HEK293 (cell line): ENCODE measurements at regions not wholly inside any gene's neighbourhood (a gene's known extent, or its start where the extent isn't known, plus 50 kb on each side); places are given as distances from the start of the nearest gene placed in this dataset.

Experiments
- CTCF ChIA-PET: fragments of 350-600 bp; formaldehyde crosslinking; extraction: SDS; loops from one replicate; lab custom pipeline; 2021; ENCODE audit warnings: antibody characterized with exemption; lab: Yijun Ruan, JAX
- POLR2A ChIA-PET: fragments of 300-600 bp; formaldehyde crosslinking; extraction: SDS; loops from one replicate; lab custom pipeline; 2020; ENCODE audit warnings: antibody characterized with exemption, inconsistent platforms; lab: Yijun Ruan, JAX
- H3K27ac ChIP-seq: fragments of 200-500 bp; sonication (Bioruptor generic); 2 replicates; pipeline ENCODE4 v1.5.1; 2014; ENCODE audit warnings: low read depth, low read length, control low read depth, inconsistent platforms; ENCODE audit errors: extremely low read depth
- H3K36me3 ChIP-seq, 2 experiments: fragments of 200-500 bp in 1 of 2; sonication (Bioruptor generic) in 1 of 2; 1 replicate in 1 of 2; 2 replicates in 1 of 2; pipeline ENCODE4 v1.5.1; 2014 to 2017; ENCODE audit warnings: inconsistent platforms in 2 of 2, low read length in 2 of 2; ENCODE audit not compliant: control insufficient read depth in 2 of 2, insufficient read depth in 1 of 2
- H3K4me1 ChIP-seq: fragments of 200-500 bp; sonication (Bioruptor generic); 2 replicates; pipeline ENCODE4 v1.5.1; 2014; ENCODE audit warnings: mild to moderate bottlenecking, low read length, inconsistent platforms; ENCODE audit not compliant: control insufficient read depth, insufficient read depth
- H3K4me3 ChIP-seq: 2 replicates; pipeline ENCODE4 v1.5.1; 2011; ENCODE audit warnings: low read depth, mild to moderate bottlenecking, control low read depth, low read length, moderate library complexity
- H3K9me3 ChIP-seq: fragments of 200-500 bp; sonication (Bioruptor generic); 2 replicates; pipeline ENCODE4 v1.5.1; 2014; ENCODE audit warnings: low read depth, low read length, inconsistent platforms; ENCODE audit not compliant: control insufficient read depth, insufficient read depth
- FEZF1 ChIP-seq: fragments of 450-650 bp; formaldehyde crosslinking; IDR thresholded peaks from 2 replicates; pipeline ENCODE4 v1.5.1; 2016; ENCODE audit warnings: missing biosample characterization, missing genetic modification characterization
- GFI1B ChIP-seq: fragments of 450-650 bp; formaldehyde crosslinking; IDR thresholded peaks from 2 replicates; pipeline ENCODE4 v1.5.1; 2016; ENCODE audit warnings: missing biosample characterization, missing genetic modification characterization
- HIC1 ChIP-seq: fragments of 450-650 bp; formaldehyde crosslinking; IDR thresholded peaks from 2 replicates; pipeline ENCODE4 v1.5.1; 2016; ENCODE audit warnings: missing biosample characterization, missing genetic modification characterization
- HOXA7 ChIP-seq: sonication (generic); formaldehyde crosslinking; IDR thresholded peaks from 2 replicates; pipeline ENCODE4 v1.8.1; 2022; ENCODE audit warnings: missing genetic modification reagents, borderline replicate concordance
- IKZF3 ChIP-seq: fragments of 450-650 bp; IDR thresholded peaks from 2 replicates; pipeline ENCODE4 v1.5.0; 2018; ENCODE audit warnings: missing biosample characterization, mild to moderate bottlenecking, missing genetic modification characterization, moderate library complexity
- KLF16 ChIP-seq: fragments of 450-650 bp; formaldehyde crosslinking; IDR thresholded peaks from 2 replicates; pipeline ENCODE4 v1.5.1; 2017; ENCODE audit warnings: missing biosample characterization, missing genetic modification characterization
- SP7 ChIP-seq: fragments of 450-650 bp; formaldehyde crosslinking; IDR thresholded peaks from 2 replicates; pipeline ENCODE4 v1.5.1; 2016; ENCODE audit warnings: missing biosample characterization, missing genetic modification characterization
- ZBTB49 ChIP-seq: fragments of 450-650 bp; formaldehyde crosslinking; IDR thresholded peaks from 2 replicates; pipeline ENCODE4 v1.5.1; 2016; ENCODE audit warnings: missing biosample characterization, missing genetic modification characterization, low read depth
- ZNF148 ChIP-seq: fragments of 450-650 bp; formaldehyde crosslinking; IDR thresholded peaks from 2 replicates; pipeline ENCODE4 v1.5.0; 2017; ENCODE audit warnings: missing biosample characterization, missing genetic modification characterization, borderline replicate concordance
- ZNF16 ChIP-seq: fragments of 450-650 bp; formaldehyde crosslinking; IDR thresholded peaks from 2 replicates; pipeline ENCODE4 v1.5.1; 2016; ENCODE audit warnings: low read depth, missing biosample characterization, missing genetic modification characterization
- ZNF248 ChIP-seq: fragments of 450-650 bp; formaldehyde crosslinking; IDR thresholded peaks from 2 replicates; pipeline ENCODE4 v1.5.1; 2017; ENCODE audit warnings: missing biosample characterization, missing genetic modification characterization
- ZNF302 ChIP-seq: fragments of 450-650 bp; formaldehyde crosslinking; IDR thresholded peaks from 2 replicates; pipeline ENCODE4 v1.5.1; 2016; ENCODE audit warnings: missing biosample characterization, missing genetic modification characterization, low read depth
- ZNF473 ChIP-seq: fragments of 450-650 bp; formaldehyde crosslinking; IDR thresholded peaks from 2 replicates; pipeline ENCODE4 v1.5.1; 2017; ENCODE audit warnings: missing biosample characterization, missing genetic modification characterization
- ZNF544 ChIP-seq: fragments of 450-650 bp; formaldehyde crosslinking; IDR thresholded peaks from 2 replicates; pipeline ENCODE4 v1.5.0; 2017; ENCODE audit warnings: missing biosample characterization, missing genetic modification characterization
- ZNF585B ChIP-seq: fragments of 450-650 bp; formaldehyde crosslinking; IDR thresholded peaks from 2 replicates; pipeline ENCODE4 v1.5.1; 2016; ENCODE audit warnings: missing biosample characterization, missing genetic modification characterization
- ZNF768 ChIP-seq: fragments of 450-650 bp; formaldehyde crosslinking; IDR thresholded peaks from 2 replicates; pipeline ENCODE4 v1.5.1; 2018; ENCODE audit warnings: missing biosample characterization, mild to moderate bottlenecking, missing genetic modification characterization
- ZNF792 ChIP-seq: fragments of 450-650 bp; formaldehyde crosslinking; IDR thresholded peaks from 2 replicates; pipeline ENCODE4 v1.5.1; 2016; ENCODE audit warnings: missing biosample characterization, missing genetic modification characterization
- ZNF830 ChIP-seq: fragments of 450-650 bp; IDR thresholded peaks from 2 replicates; pipeline ENCODE4 v1.5.0; 2018; ENCODE audit warnings: missing biosample characterization, missing genetic modification characterization, low read depth, mild to moderate bottlenecking, moderate library complexity
- ZSCAN23 ChIP-seq: fragments of 450-650 bp; formaldehyde crosslinking; IDR thresholded peaks from 2 replicates; pipeline ENCODE4 v1.5.1; 2016; ENCODE audit warnings: missing biosample characterization, missing genetic modification characterization

GRCh38 chr5:167821151-167821550, 470.3 kb upstream of the WWC1 start:
- H3K27ac ChIP-seq = no peak overlapping the region
- POLR2A ChIA-PET = no interaction called here

GRCh38 chr5:167821669-167822068, 469.8 kb upstream of the WWC1 start:
- H3K4me3 ChIP-seq = no peak overlapping the region
- no peaks in the 10 kb centered on the region for H3K9me3 ChIP-seq
- TF ChIP-seq SP7 = no peak
- POLR2A ChIA-PET = no interaction called here
- no peaks in the 10 kb centered on the region for H3K4me1 ChIP-seq
- no peak overlapping the region for H3K27ac ChIP-seq
- CTCF ChIA-PET = interaction anchor here (0.6 kb wide), 1 partner anchor 422 kb away, joined by 3 read pairs; no protein-coding TSS in a partner anchor
- H3K36me3 ChIP-seq = no peaks in the 10 kb centered on the region

More at GRCh38 chr5:167821151-167821550, 470.3 kb upstream of the WWC1 start:
- no peak overlapping the region for H3K4me3 ChIP-seq
- CTCF ChIA-PET = no interaction called here
- no peaks in the 10 kb centered on the region for H3K9me3 ChIP-seq
- no peaks in the 10 kb centered on the region for H3K36me3 ChIP-seq
- TF ChIP-seq ZNF302 (tag by site-specific recombination) (no peak), ZNF473 (tag by site-specific recombination) (no peak), ZNF830 (tag by site-specific recombination) (no peak), ZNF544 (tag by site-specific recombination) (no peak), ZNF792 (tag by site-specific recombination) (no peak), FEZF1 (tag by site-specific recombination) (no peak), HIC1 (no peak), ZNF148 (tag by site-specific recombination) (no peak), ZNF248 (tag by site-specific recombination) (no peak), ZSCAN23 (tag by site-specific recombination) (no peak), ZNF768 (tag by site-specific recombination) (no peak), GFI1B (no peak), IKZF3 (tag by site-specific recombination) (no peak), HOXA7 (no peak), ZBTB49 (tag by site-specific recombination) (no peak), KLF16 (tag by site-specific recombination) (no peak), ZNF16 (tag by site-specific recombination) (no peak), ZNF585B (no peak)
- H3K4me1 ChIP-seq = no peaks in the 10 kb centered on the region
